HepG2 (cell line): ENCODE measurements at regions not wholly inside any gene's neighbourhood (a gene's known extent, or its start where the extent isn't known, plus 50 kb on each side); places are given as distances from the start of the nearest gene placed in this dataset.

Source experiments
- ATAC-seq: fragments of 200-7000 bp; cut with Tn5 transposase; 3 replicates; pipeline ENCODE4 v1.9.1; 2020; ENCODE audit warnings: mild to moderate bottlenecking, moderate library complexity
- BruUV-seq: library from RNA; stranded (reverse); fragments of 400-500 nt; replicated peaks from 2 replicates; lab custom pipeline; 2021; lab: Mats Ljungman, UMichigan
- CTCF ChIA-PET: fragments of 300-600 bp; formaldehyde crosslinking; extraction: SDS; loops from one replicate; lab custom pipeline; 2021; ENCODE audit warnings: low total read pairs, inconsistent platforms, low intra/inter-chr PET ratio; lab: Yijun Ruan, JAX
- POLR2A ChIA-PET: fragments of 350-600 bp; sonication (Branson Sonifier 250); formaldehyde crosslinking; loops from one replicate; lab custom pipeline; 2020; ENCODE audit warnings: antibody characterized with exemption, inconsistent platforms; lab: Yijun Ruan, JAX
- DNase-seq: peaks from one replicate; pipeline ENCODE4 v3.0.0-alpha.2; 2015; ENCODE audit warnings: low spot score
- FAIRE-seq: peaks from 3 replicates; lab custom pipeline; 2011; peaks lifted over from hg19 to GRCh38; lab: Jason Lieb, UNC
- H2AFZ ChIP-seq: one replicate; pipeline ENCODE4 v1.6.1; 2011; ENCODE audit warnings: low read length, inconsistent platforms
- H3K27ac ChIP-seq: fragments of 300-600 bp; 3 replicates; pipeline ENCODE4 v1.8.0; 2011; ENCODE audit warnings: mixed run types, mild to moderate bottlenecking, mixed read lengths, low read length, inconsistent platforms; ENCODE audit not compliant: insufficient read depth; ENCODE audit errors: extremely low read length
- H3K27me3 ChIP-seq, 2 experiments: fragments of 200-600 bp in 1 of 2; 2 replicates in 1 of 2; 3 replicates in 1 of 2; pipeline versions ENCODE4 v1.6.0 to v1.8.0; 2011; ENCODE audit warnings: low read length in 2 of 2, mild to moderate bottlenecking in 2 of 2, moderate library complexity in 2 of 2, inconsistent platforms in 1 of 2; ENCODE audit not compliant: insufficient read depth in 2 of 2, control insufficient read depth in 1 of 2
- H3K36me3 ChIP-seq, 2 experiments: fragments of 200-600 bp in 1 of 2; replicated peaks in 1 of 2; 2 replicates in 1 of 2; 3 replicates in 1 of 2; pipeline versions ENCODE4 v1.5.1 to v1.8.0; 2011; ENCODE audit warnings: low read length in 2 of 2, inconsistent platforms in 1 of 2; ENCODE audit not compliant: insufficient read depth in 2 of 2, control insufficient read depth in 1 of 2
- H3K4me1 ChIP-seq: 2 replicates; pipeline ENCODE4 v1.5.1; 2012; ENCODE audit warnings: low read length, inconsistent platforms; ENCODE audit not compliant: insufficient read depth
- H3K4me2 ChIP-seq: 2 replicates; pipeline ENCODE4 v1.6.0; 2011; ENCODE audit warnings: low read depth, low read length, inconsistent platforms
- H3K4me3 ChIP-seq, 3 experiments: fragments of 200-600 bp in 1 of 3; sonication (generic), shearing (Covaris generic) in 1 of 3; replicated peaks in 1 of 3; 2 replicates each; pipeline ENCODE4 v1.5.1; 2011 to 2016; ENCODE audit warnings: low read length in 3 of 3, inconsistent platforms in 2 of 3, low read depth in 2 of 3, mild to moderate bottlenecking in 2 of 3, control low read depth in 1 of 3, mixed read lengths in 1 of 3; ENCODE audit not compliant: insufficient read depth in 1 of 3
- H3K79me2 ChIP-seq: one replicate; pipeline ENCODE4 v1.6.1; 2011; ENCODE audit warnings: low read length, inconsistent platforms; ENCODE audit not compliant: insufficient read depth
- H3K9ac ChIP-seq: 2 replicates; pipeline ENCODE4 v1.6.0; 2011; ENCODE audit warnings: mild to moderate bottlenecking, low read depth, low read length, inconsistent platforms; ENCODE audit not compliant: insufficient read depth
- H3K9me3 ChIP-seq: 2 replicates; pipeline ENCODE4 v1.5.1; 2012; ENCODE audit warnings: mild to moderate bottlenecking, low read length
- H4K20me1 ChIP-seq: 2 replicates; pipeline ENCODE4 v1.6.0; 2011; ENCODE audit warnings: inconsistent platforms, mild to moderate bottlenecking, low read length, moderate library complexity; ENCODE audit not compliant: insufficient read depth
- FOXA3 ChIP-seq: IDR thresholded peaks from 2 replicates; pipeline ENCODE4 v1.6.1; 2016; ENCODE audit warnings: missing genetic modification reagents, missing compliant biosample characterization
- SPEN ChIP-seq: sonication (generic); formaldehyde crosslinking; IDR thresholded peaks from 2 replicates; pipeline ENCODE4 v1.5.1; 2020; ENCODE audit warnings: low read depth, mild to moderate bottlenecking, missing genetic modification reagents
- TSC22D2 ChIP-seq: sonication (generic); formaldehyde crosslinking; IDR thresholded peaks from 2 replicates; pipeline ENCODE4 v1.5.1; 2020; ENCODE audit warnings: missing genetic modification reagents, mild to moderate bottlenecking, borderline replicate concordance
- ZBTB26 ChIP-seq: IDR thresholded peaks from 2 replicates; pipeline ENCODE4 v1.6.1; 2016; ENCODE audit warnings: missing compliant biosample characterization, missing genetic modification reagents, borderline replicate concordance
- ZNF234 ChIP-seq: sonication (generic); formaldehyde crosslinking; conservative IDR thresholded peaks from 2 replicates; pipeline ENCODE4 v1.5.1; 2020; ENCODE audit warnings: mild to moderate bottlenecking, missing genetic modification reagents
- ZNF235 ChIP-seq: sonication (generic); formaldehyde crosslinking; IDR thresholded peaks from 2 replicates; pipeline ENCODE4 v1.8.1; 2023; ENCODE audit warnings: mild to moderate bottlenecking, missing genetic modification reagents, borderline replicate concordance
- ZNF407 ChIP-seq: sonication (generic); formaldehyde crosslinking; IDR thresholded peaks from one replicate; pipeline ENCODE4 v1.5.1; 2020; ENCODE audit warnings: mild to moderate bottlenecking, missing genetic modification reagents; ENCODE audit errors: not compliant biosample characterization
- WGBS: methylation state at CpG from one replicate; pipeline ENCODE4 v1.1.6; 2017; ENCODE audit warnings: low lambda C conversion rate; 5-methylcytosine and 5-hydroxymethylcytosine counted together
- in situ Hi-C: cut with HindIII; loops from 2 replicates; pipeline ENCODE4 v1.10.0; 2017; ENCODE audit warnings: low pct_unique_long_range_greater_than_20kb; ENCODE audit not compliant: extremely low pct_ligation_motif_present
- intact Hi-C: fragments of 100-400 bp; cut with micrococcal nuclease; formaldehyde crosslinking; loops from one replicate; pipeline ENCODE4 v1.10.0; 2022; ENCODE audit not compliant: unreplicated experiment
- TF ChIP-seq, protein P1 (sequence below): sonication (generic); formaldehyde crosslinking; IDR thresholded peaks from 2 replicates; pipeline ENCODE4 v1.4.0; 2020; ENCODE audit warnings: low read depth, mild to moderate bottlenecking, missing genetic modification reagents
- TF ChIP-seq, protein P2 (sequence below): sonication (generic); formaldehyde crosslinking; IDR thresholded peaks from 2 replicates; pipeline ENCODE4 v1.8.1; 2023; ENCODE audit warnings: mild to moderate bottlenecking, missing genetic modification reagents
- TF ChIP-seq, protein P3 (sequence below): sonication (generic); formaldehyde crosslinking; IDR thresholded peaks from 2 replicates; pipeline ENCODE4 v1.4.0; 2020; ENCODE audit warnings: missing genetic modification reagents

GRCh38 chr10:44242826-44243225, 142.1 kb downstream of the CXCL12 start:
- Histone ChIP-seq H2AFZ (no peak overlapping the region), H3K79me2 (no peaks in the 10 kb centered on the region), H3K4me1 (peaks cover 72% of the 10 kb centered on the region), H3K36me3 (no peaks in the 10 kb centered on the region), H3K4me2 (no peak overlapping the region), H3K27ac (no peak overlapping the region), H3K9ac (no peak overlapping the region), H3K9me3 (no peaks in the 10 kb centered on the region), H3K4me3 (no peak overlapping the region), H4K20me1 (no peaks in the 10 kb centered on the region), H3K27me3 (no peaks in the 10 kb centered on the region)
- WGBS: 96% methylated on average over 3 of the region's 3 CpGs
- DNase-seq (no peak), ATAC-seq (no peak), FAIRE-seq (no peak)
- ChIA-PET POLR2A (no interaction called here), CTCF (no interaction called here)
- BruUV-seq: no TSS peak
- in situ Hi-C loops (no loop called here), intact Hi-C loops (no loop called here)
- TF ChIP-seq ZNF235: no peak
- no peak for TF ChIP-seq FOXA3 (CRISPR knock-in tag)
- no peak for TF ChIP-seq SPEN (CRISPR knock-in tag)
- TF ChIP-seq ZNF407 (CRISPR knock-in tag): no peak
- TF ChIP-seq, protein P1, sequence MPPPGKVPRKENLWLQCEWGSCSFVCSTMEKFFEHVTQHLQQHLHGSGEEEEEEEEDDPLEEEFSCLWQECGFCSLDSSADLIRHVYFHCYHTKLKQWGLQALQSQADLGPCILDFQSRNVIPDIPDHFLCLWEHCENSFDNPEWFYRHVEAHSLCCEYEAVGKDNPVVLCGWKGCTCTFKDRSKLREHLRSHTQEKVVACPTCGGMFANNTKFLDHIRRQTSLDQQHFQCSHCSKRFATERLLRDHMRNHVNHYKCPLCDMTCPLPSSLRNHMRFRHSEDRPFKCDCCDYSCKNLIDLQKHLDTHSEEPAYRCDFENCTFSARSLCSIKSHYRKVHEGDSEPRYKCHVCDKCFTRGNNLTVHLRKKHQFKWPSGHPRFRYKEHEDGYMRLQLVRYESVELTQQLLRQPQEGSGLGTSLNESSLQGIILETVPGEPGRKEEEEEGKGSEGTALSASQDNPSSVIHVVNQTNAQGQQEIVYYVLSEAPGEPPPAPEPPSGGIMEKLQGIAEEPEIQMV (CRISPR knock-in tag): no peak
- TF ChIP-seq, protein P2, sequence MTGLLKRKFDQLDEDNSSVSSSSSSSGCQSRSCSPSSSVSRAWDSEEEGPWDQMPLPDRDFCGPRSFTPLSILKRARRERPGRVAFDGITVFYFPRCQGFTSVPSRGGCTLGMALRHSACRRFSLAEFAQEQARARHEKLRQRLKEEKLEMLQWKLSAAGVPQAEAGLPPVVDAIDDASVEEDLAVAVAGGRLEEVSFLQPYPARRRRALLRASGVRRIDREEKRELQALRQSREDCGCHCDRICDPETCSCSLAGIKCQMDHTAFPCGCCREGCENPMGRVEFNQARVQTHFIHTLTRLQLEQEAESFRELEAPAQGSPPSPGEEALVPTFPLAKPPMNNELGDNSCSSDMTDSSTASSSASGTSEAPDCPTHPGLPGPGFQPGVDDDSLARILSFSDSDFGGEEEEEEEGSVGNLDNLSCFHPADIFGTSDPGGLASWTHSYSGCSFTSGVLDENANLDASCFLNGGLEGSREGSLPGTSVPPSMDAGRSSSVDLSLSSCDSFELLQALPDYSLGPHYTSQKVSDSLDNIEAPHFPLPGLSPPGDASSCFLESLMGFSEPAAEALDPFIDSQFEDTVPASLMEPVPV (CRISPR knock-in tag): no peak
- no peak for TF ChIP-seq TSC22D2 (CRISPR knock-in tag)
- TF ChIP-seq ZNF234: no peak
- TF ChIP-seq ZBTB26 (CRISPR knock-in tag): no peak
- TF ChIP-seq, protein P3, sequence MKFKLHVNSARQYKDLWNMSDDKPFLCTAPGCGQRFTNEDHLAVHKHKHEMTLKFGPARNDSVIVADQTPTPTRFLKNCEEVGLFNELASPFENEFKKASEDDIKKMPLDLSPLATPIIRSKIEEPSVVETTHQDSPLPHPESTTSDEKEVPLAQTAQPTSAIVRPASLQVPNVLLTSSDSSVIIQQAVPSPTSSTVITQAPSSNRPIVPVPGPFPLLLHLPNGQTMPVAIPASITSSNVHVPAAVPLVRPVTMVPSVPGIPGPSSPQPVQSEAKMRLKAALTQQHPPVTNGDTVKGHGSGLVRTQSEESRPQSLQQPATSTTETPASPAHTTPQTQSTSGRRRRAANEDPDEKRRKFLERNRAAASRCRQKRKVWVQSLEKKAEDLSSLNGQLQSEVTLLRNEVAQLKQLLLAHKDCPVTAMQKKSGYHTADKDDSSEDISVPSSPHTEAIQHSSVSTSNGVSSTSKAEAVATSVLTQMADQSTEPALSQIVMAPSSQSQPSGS: no peak
